K562 (cell line): ENCODE measurements at regions not wholly inside any gene's neighbourhood (a gene's known extent, or its start where the extent isn't known, plus 50 kb on each side); places are given as distances from the start of the nearest gene placed in this dataset.
"Not testable (repeated sequence)": the region's sequence is repeated elsewhere in the genome, so short reads cannot be mapped to it uniquely, and the experiment has no call there.

ENCODE experiments used
- ATAC-seq: fragments of 200-7000 bp; cut with Tn5 transposase; 3 replicates; pipeline ENCODE4 v1.9.1; 2020; ENCODE audit warnings: moderate library complexity
- BruUV-seq: library from RNA; stranded (reverse); fragments of 400-500 nt; replicated peaks from 2 replicates; lab custom pipeline; 2021; lab: Mats Ljungman, UMichigan
- CTCF ChIA-PET: fragments of 300-600 bp; formaldehyde crosslinking; extraction: SDS; loops from one replicate; lab custom pipeline; 2021; ENCODE audit warnings: low intra/inter-chr PET ratio; lab: Yijun Ruan, JAX
- POLR2A ChIA-PET: fragments of 300-600, 350-650 bp; sonication (Branson Sonifier 250); formaldehyde crosslinking; extraction: SDS; loops from one replicate; lab custom pipeline; 2021; ENCODE audit warnings: antibody characterized with exemption, inconsistent platforms; lab: Yijun Ruan, JAX
- DNase-seq, 4 experiments: peaks; one replicate each; pipeline versions ENCODE4 v3.0.0 to v3.0.0-alpha.2; 2011 to 2018; ENCODE audit warnings: low spot score in 3 of 4, mixed read lengths in 3 of 4; ENCODE audit errors: extremely low read depth in 1 of 4
- FAIRE-seq: peaks from 2 replicates; lab custom pipeline; 2011; peaks lifted over from hg19 to GRCh38; lab: Jason Lieb, UNC
- H2AFZ ChIP-seq: 2 replicates; pipeline ENCODE4 v1.6.0; 2011; ENCODE audit warnings: low read depth, low read length, control low read depth, inconsistent platforms
- H3K27ac ChIP-seq: fragments of 200-600 bp; 3 replicates; pipeline ENCODE4 v1.8.0; 2011; ENCODE audit warnings: low read depth, mild to moderate bottlenecking, control low read depth, inconsistent platforms, low read length, moderate library complexity, mixed read lengths; ENCODE audit errors: extremely low read depth
- H3K27me3 ChIP-seq, 2 experiments: fragments of 300-600 bp in 1 of 2; 2 replicates in 1 of 2; 3 replicates in 1 of 2; pipeline versions ENCODE4 v1.6.0 to v1.8.0; 2011; ENCODE audit warnings: inconsistent platforms in 2 of 2, low read length in 2 of 2, mild to moderate bottlenecking in 1 of 2, mixed read lengths in 1 of 2, moderate library complexity in 1 of 2; ENCODE audit not compliant: control insufficient read depth in 2 of 2, insufficient read depth in 2 of 2
- H3K36me3 ChIP-seq: fragments of 300-600 bp; 3 replicates; pipeline ENCODE4 v1.8.0; 2011; ENCODE audit warnings: mild to moderate bottlenecking, low read length, inconsistent platforms; ENCODE audit not compliant: control insufficient read depth, insufficient read depth
- H3K4me1 ChIP-seq, 2 experiments: fragments of 200-600 bp in 1 of 2; replicated peaks in 1 of 2; 2 replicates in 1 of 2; 3 replicates in 1 of 2; pipeline versions ENCODE4 v1.5.1 to v1.8.0; 2011; ENCODE audit warnings: inconsistent platforms in 2 of 2, low read length in 2 of 2, mild to moderate bottlenecking in 1 of 2, mixed read lengths in 1 of 2, moderate library complexity in 1 of 2; ENCODE audit not compliant: control insufficient read depth in 2 of 2, insufficient read depth in 2 of 2
- H3K4me2 ChIP-seq: 2 replicates; pipeline ENCODE4 v1.6.1; 2011; ENCODE audit warnings: low read length, control low read depth, inconsistent platforms, mixed read lengths; ENCODE audit not compliant: insufficient read depth
- H3K4me3 ChIP-seq: fragments of 200-600 bp; sonication (generic), shearing (Covaris generic); 2 replicates; pipeline ENCODE4 v1.5.1; 2016; ENCODE audit warnings: control low read depth, inconsistent platforms
- H3K79me2 ChIP-seq: fragments of 200-600 bp; 3 replicates; pipeline ENCODE4 v1.8.0; 2011; ENCODE audit warnings: low read length, inconsistent platforms; ENCODE audit not compliant: control insufficient read depth, insufficient read depth
- H3K9ac ChIP-seq, 2 experiments: 2 replicates each; pipeline versions ENCODE4 v1.6.0 to v1.6.1; 2011; ENCODE audit warnings: low read depth in 2 of 2, low read length in 2 of 2, control low read depth in 1 of 2, inconsistent platforms in 1 of 2, mild to moderate bottlenecking in 1 of 2, mixed read lengths in 1 of 2; ENCODE audit not compliant: insufficient read depth in 1 of 2
- H3K9me1 ChIP-seq: one replicate; pipeline ENCODE4 v1.6.0; 2011; ENCODE audit warnings: inconsistent platforms, mild to moderate bottlenecking, low read length, moderate library complexity; ENCODE audit not compliant: control insufficient read depth, insufficient read depth
- H3K9me3 ChIP-seq: replicated peaks from 2 replicates; pipeline ENCODE4 v1.5.1; 2011; ENCODE audit warnings: low read depth, low read length, inconsistent platforms; ENCODE audit not compliant: control insufficient read depth, insufficient read depth
- H4K20me1 ChIP-seq: replicated peaks from 2 replicates; pipeline ENCODE4 v1.6.1; 2011; ENCODE audit warnings: low read length, inconsistent platforms, mixed read lengths; ENCODE audit not compliant: control insufficient read depth, insufficient read depth
- PHF8 ChIP-seq: fragments of 200-600 bp; sonication (generic); IDR thresholded peaks from 2 replicates; pipeline ENCODE4 v1.6.1; 2012; ENCODE audit warnings: mixed run types, mild to moderate bottlenecking, inconsistent platforms, low read length, moderate library complexity, borderline replicate concordance
- TAF7 ChIP-seq: fragments of 450-650 bp; IDR thresholded peaks from 2 replicates; pipeline ENCODE4 v1.6.1; 2016; ENCODE audit warnings: missing genetic modification characterization, missing compliant biosample characterization
- ZEB2 ChIP-seq: fragments of 450-650 bp; IDR thresholded peaks from 2 replicates; pipeline ENCODE4 v1.6.1; 2016
- ZNF324 ChIP-seq: fragments of 250-450 bp; sonication (Bioruptor Pico); IDR thresholded peaks from 2 replicates; pipeline ENCODE4 v1.4.0; 2020; ENCODE audit warnings: mild to moderate bottlenecking
- ZNF436 ChIP-seq: fragments of 250-450, 450-650 bp; sonication (Bioruptor Pico); formaldehyde crosslinking; IDR thresholded peaks from 2 replicates; pipeline ENCODE4 v1.7.0; 2020; ENCODE audit warnings: mild to moderate bottlenecking
- ZNF77 ChIP-seq: fragments of 250-450 bp; sonication (Bioruptor Pico); IDR thresholded peaks from 2 replicates; pipeline ENCODE4 v1.5.0; 2020
- WGBS: fragments of 100-300 bp; shearing (Covaris generic); methylation state at CpG from one replicate; pipeline ENCODE4 v1.1.6; 2016; ENCODE audit warnings: low coverage, mixed read lengths; ENCODE audit not compliant: insufficient coverage; ENCODE audit errors: missing lambda C conversion rate; 5-methylcytosine and 5-hydroxymethylcytosine counted together
- in situ Hi-C: fragments of 300-500 bp; cut with MboI; formaldehyde crosslinking; loops from 4 replicates; pipeline ENCODE4 v1.15.0; 2018; ENCODE audit warnings: inconsistent platforms, mixed read lengths
- intact Hi-C: fragments of 100-400 bp; cut with micrococcal nuclease; formaldehyde crosslinking; loops from 2 replicates; pipeline ENCODE4 v1.14.2; 2022
- TF ChIP-seq, protein P1 (sequence below): sonication (generic); formaldehyde crosslinking; IDR thresholded peaks from 2 replicates; pipeline ENCODE4 v1.8.0; 2023; ENCODE audit warnings: mild to moderate bottlenecking, missing genetic modification reagents
- TF ChIP-seq, protein P2 (sequence below), 2 experiments: fragments of 450-650 bp in 1 of 2; IDR thresholded peaks; 2 replicates each; pipeline ENCODE4 v1.6.1; 2011 to 2017; ENCODE audit warnings: low read depth in 2 of 2, antibody characterized with exemption in 1 of 2, borderline replicate concordance in 1 of 2, low read length in 1 of 2, mild to moderate bottlenecking in 1 of 2, mixed read lengths in 1 of 2; ENCODE audit not compliant: control insufficient read depth in 1 of 2

DNA sequence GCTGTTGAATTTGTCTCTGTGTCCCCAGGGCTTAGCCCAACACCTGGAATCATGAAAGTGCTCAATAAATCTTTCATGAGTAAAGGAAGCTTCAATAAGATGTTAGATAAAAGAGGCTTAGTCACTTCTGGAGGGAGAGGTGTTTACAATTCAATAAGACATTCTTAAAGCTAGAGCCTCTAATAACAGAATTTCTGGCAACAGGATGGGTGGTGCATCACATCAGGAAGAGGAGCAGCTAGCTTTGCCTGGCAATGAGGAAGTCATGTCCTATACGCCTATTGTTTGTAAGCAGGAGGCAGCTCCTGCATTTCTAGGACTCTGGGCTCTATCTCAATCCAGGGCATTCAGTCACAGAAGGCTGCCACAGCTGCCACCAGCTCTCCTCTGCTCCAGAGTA lies 638.5 kb downstream of the EPM2A start (continued):
- TF ChIP-seq, protein P1, sequence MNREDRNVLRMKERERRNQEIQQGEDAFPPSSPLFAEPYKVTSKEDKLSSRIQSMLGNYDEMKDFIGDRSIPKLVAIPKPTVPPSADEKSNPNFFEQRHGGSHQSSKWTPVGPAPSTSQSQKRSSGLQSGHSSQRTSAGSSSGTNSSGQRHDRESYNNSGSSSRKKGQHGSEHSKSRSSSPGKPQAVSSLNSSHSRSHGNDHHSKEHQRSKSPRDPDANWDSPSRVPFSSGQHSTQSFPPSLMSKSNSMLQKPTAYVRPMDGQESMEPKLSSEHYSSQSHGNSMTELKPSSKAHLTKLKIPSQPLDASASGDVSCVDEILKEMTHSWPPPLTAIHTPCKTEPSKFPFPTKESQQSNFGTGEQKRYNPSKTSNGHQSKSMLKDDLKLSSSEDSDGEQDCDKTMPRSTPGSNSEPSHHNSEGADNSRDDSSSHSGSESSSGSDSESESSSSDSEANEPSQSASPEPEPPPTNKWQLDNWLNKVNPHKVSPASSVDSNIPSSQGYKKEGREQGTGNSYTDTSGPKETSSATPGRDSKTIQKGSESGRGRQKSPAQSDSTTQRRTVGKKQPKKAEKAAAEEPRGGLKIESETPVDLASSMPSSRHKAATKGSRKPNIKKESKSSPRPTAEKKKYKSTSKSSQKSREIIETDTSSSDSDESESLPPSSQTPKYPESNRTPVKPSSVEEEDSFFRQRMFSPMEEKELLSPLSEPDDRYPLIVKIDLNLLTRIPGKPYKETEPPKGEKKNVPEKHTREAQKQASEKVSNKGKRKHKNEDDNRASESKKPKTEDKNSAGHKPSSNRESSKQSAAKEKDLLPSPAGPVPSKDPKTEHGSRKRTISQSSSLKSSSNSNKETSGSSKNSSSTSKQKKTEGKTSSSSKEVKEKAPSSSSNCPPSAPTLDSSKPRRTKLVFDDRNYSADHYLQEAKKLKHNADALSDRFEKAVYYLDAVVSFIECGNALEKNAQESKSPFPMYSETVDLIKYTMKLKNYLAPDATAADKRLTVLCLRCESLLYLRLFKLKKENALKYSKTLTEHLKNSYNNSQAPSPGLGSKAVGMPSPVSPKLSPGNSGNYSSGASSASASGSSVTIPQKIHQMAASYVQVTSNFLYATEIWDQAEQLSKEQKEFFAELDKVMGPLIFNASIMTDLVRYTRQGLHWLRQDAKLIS (CRISPR knock-in tag): no peak
- TF ChIP-seq ZNF77 (CRISPR knock-in tag) (no peak), ZNF436 (CRISPR knock-in tag) (no peak), PHF8 (no peak), TAF7 (tag) (no peak), ZEB2 (no peak), ZNF324 (CRISPR knock-in tag) (no peak)
- TF ChIP-seq, protein P2, sequence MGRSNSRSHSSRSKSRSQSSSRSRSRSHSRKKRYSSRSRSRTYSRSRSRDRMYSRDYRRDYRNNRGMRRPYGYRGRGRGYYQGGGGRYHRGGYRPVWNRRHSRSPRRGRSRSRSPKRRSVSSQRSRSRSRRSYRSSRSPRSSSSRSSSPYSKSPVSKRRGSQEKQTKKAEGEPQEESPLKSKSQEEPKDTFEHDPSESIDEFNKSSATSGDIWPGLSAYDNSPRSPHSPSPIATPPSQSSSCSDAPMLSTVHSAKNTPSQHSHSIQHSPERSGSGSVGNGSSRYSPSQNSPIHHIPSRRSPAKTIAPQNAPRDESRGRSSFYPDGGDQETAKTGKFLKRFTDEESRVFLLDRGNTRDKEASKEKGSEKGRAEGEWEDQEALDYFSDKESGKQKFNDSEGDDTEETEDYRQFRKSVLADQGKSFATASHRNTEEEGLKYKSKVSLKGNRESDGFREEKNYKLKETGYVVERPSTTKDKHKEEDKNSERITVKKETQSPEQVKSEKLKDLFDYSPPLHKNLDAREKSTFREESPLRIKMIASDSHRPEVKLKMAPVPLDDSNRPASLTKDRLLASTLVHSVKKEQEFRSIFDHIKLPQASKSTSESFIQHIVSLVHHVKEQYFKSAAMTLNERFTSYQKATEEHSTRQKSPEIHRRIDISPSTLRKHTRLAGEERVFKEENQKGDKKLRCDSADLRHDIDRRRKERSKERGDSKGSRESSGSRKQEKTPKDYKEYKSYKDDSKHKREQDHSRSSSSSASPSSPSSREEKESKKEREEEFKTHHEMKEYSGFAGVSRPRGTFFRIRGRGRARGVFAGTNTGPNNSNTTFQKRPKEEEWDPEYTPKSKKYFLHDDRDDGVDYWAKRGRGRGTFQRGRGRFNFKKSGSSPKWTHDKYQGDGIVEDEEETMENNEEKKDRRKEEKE (IDR thresholded peaks at IDR 0.05; ENCODE audit: borderline replicate concordance in 1 of 2, control insufficient read depth in 1 of 2, low read depth in 2 of 2, low read length in 1 of 2): no peak
- TF ChIP-seq, all 486 proteins: peak for 0

DNA sequence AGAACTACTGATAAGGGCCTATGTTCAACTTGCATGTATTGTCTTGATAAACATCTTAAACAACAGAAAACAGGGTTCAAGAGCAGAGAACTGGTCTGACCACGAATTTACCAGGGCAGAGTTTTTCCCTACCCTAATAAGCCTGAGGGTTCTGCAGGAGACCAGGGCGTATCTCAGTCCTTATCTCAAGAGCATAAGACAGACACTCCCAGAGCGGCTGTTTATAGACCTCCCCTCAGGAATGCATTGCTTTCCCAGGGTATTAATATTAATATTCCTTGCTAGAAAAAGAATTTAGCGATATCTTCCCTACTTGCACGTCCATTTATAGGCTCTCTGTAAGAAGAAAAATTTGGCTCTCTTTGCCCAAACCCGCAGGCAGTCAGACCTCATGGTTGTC lies 637.2 kb downstream of the EPM2A start:
- H3K36me3 ChIP-seq, CTCF ChIA-PET, H3K9me3 ChIP-seq, in situ Hi-C loops, H2AFZ ChIP-seq, BruUV-seq, ATAC-seq, H3K4me2 ChIP-seq, H3K9ac ChIP-seq, FAIRE-seq, H3K9me1 ChIP-seq, intact Hi-C loops, H3K4me1 ChIP-seq, POLR2A ChIA-PET, H3K27me3 ChIP-seq, DNase-seq, H3K79me2 ChIP-seq, H3K4me3 ChIP-seq, H4K20me1 ChIP-seq, H3K27ac ChIP-seq: not testable (repeated sequence)
- WGBS: 2% methylated on average over 6 of the region's 6 CpGs
